ENCODE measurements at regions not wholly inside any gene's neighbourhood (a gene's known extent, or its start where the extent isn't known, plus 50 kb on each side); places are given as distances from the start of the nearest gene placed in this dataset.

GRCh38 chr12:83676781-83677295 is 990.1 kb downstream of the TMTC2 start:
- Histone ChIP-seq H3K4me2 (ENCODE audit: low read length) (no peak overlapping the region), H4K20me1 (ENCODE audit: insufficient read depth, low read length) (no peaks in the 10 kb centered on the region), H3K4me3 (ENCODE audit: low read length) (no peak overlapping the region), H2AFZ (ENCODE audit: low read depth, low read length) (no peak overlapping the region), H3K9ac (ENCODE audit: low read length) (no peak overlapping the region), H3K79me2 (ENCODE audit: low read length) (no peaks in the 10 kb centered on the region), H3K36me3 (replicated peaks; ENCODE audit: low read depth, low read length) (no peaks in the 10 kb centered on the region), H3K9me3 (ENCODE audit: insufficient read depth, low read length) (no peaks in the 10 kb centered on the region), H3K27me3 (ENCODE audit: low read depth, low read length) (no peaks in the 10 kb centered on the region), H3K27ac (ENCODE audit: low read length) (no peak overlapping the region), H3K4me1 (ENCODE audit: low read length) (no peaks in the 10 kb centered on the region)
- no peak for TF ChIP-seq CTCF (IDR thresholded peaks at IDR 0.05; ENCODE audit: low read depth, low read length)
- TF ChIP-seq EZH2phosphoT487 (IDR thresholded peaks at IDR 0.05; ENCODE audit: low read depth) = no peak

GRCh38 chr12:83666690-83667089 is 980.0 kb downstream of the TMTC2 start:
- H3K27ac ChIP-seq (ENCODE audit: low read length) = no peak overlapping the region
- H3K4me3 ChIP-seq (ENCODE audit: low read length) = no peak overlapping the region
- H3K4me1 ChIP-seq (ENCODE audit: low read length) = no peaks in the 10 kb centered on the region
- no peaks in the 10 kb centered on the region for H3K79me2 ChIP-seq (ENCODE audit: low read length)
- no peak for TF ChIP-seq EZH2phosphoT487 (IDR thresholded peaks at IDR 0.05; ENCODE audit: low read depth)
- TF ChIP-seq CTCF (IDR thresholded peaks at IDR 0.05; ENCODE audit: low read depth, low read length) = no peak
- no peaks in the 10 kb centered on the region for H4K20me1 ChIP-seq (ENCODE audit: insufficient read depth, low read length)
- no peak overlapping the region for H3K9ac ChIP-seq (ENCODE audit: low read length)
- H3K9me3 ChIP-seq (ENCODE audit: insufficient read depth, low read length) = no peaks in the 10 kb centered on the region
- no peaks in the 10 kb centered on the region for H3K27me3 ChIP-seq (ENCODE audit: low read depth, low read length)
- H3K4me2 ChIP-seq (ENCODE audit: low read length) = no peak overlapping the region
- no peak overlapping the region for H2AFZ ChIP-seq (ENCODE audit: low read depth, low read length)
- no peaks in the 10 kb centered on the region for H3K36me3 ChIP-seq (replicated peaks; ENCODE audit: low read depth, low read length)

- no peak overlapping the region for H3K9ac ChIP-seq (ENCODE audit: low read length)
- H3K36me3 ChIP-seq (replicated peaks; ENCODE audit: low read depth, low read length) = no peaks in the 10 kb centered on the region
- no peak overlapping the region for H3K4me3 ChIP-seq (ENCODE audit: low read length)
- TF ChIP-seq EZH2phosphoT487 (IDR thresholded peaks at IDR 0.05; ENCODE audit: low read depth) (no peak), CTCF (IDR thresholded peaks at IDR 0.05; ENCODE audit: low read depth, low read length) (no peak)
- H2AFZ ChIP-seq (ENCODE audit: low read depth, low read length) = no peak overlapping the region
- no peaks in the 10 kb centered on the region for H4K20me1 ChIP-seq (ENCODE audit: insufficient read depth, low read length)
- no peak overlapping the region for H3K4me2 ChIP-seq (ENCODE audit: low read length)
- no peaks in the 10 kb centered on the region for H3K9me3 ChIP-seq (ENCODE audit: insufficient read depth, low read length)
- no peaks in the 10 kb centered on the region for H3K79me2 ChIP-seq (ENCODE audit: low read length)
- H3K27me3 ChIP-seq (ENCODE audit: low read depth, low read length) = no peaks in the 10 kb centered on the region
- H3K27ac ChIP-seq (ENCODE audit: low read length) = no peak overlapping the region
- no peaks in the 10 kb centered on the region for H3K4me1 ChIP-seq (ENCODE audit: low read length)
These were observed 979.0 kb downstream of the TMTC2 start for GRCh38 chr12:83665634-83666218.

- no peaks in the 10 kb centered on the region for H3K9me3 ChIP-seq (ENCODE audit: insufficient read depth, low read length)
- H2AFZ ChIP-seq (ENCODE audit: low read depth, low read length) = no peak overlapping the region
- H3K27me3 ChIP-seq (ENCODE audit: low read depth, low read length) = no peaks in the 10 kb centered on the region
- H3K4me3 ChIP-seq (ENCODE audit: low read length) = no peak overlapping the region
- TF ChIP-seq CTCF (IDR thresholded peaks at IDR 0.05; ENCODE audit: low read depth, low read length) (no peak), EZH2phosphoT487 (IDR thresholded peaks at IDR 0.05; ENCODE audit: low read depth) (no peak)
- H4K20me1 ChIP-seq (ENCODE audit: insufficient read depth, low read length) = no peaks in the 10 kb centered on the region
- no peak overlapping the region for H3K4me2 ChIP-seq (ENCODE audit: low read length)
- no peak overlapping the region for H3K27ac ChIP-seq (ENCODE audit: low read length)
- no peaks in the 10 kb centered on the region for H3K79me2 ChIP-seq (ENCODE audit: low read length)
- no peaks in the 10 kb centered on the region for H3K4me1 ChIP-seq (ENCODE audit: low read length)
- H3K9ac ChIP-seq (ENCODE audit: low read length) = no peak overlapping the region
- no peaks in the 10 kb centered on the region for H3K36me3 ChIP-seq (replicated peaks; ENCODE audit: low read depth, low read length)
These were observed 977.9 kb downstream of the TMTC2 start for GRCh38 chr12:83664650-83665049.
